Astrocyte of the spinal cord (primary cell): ENCODE measurements at regions not wholly inside any gene's neighbourhood (a gene's known extent, or its start where the extent isn't known, plus 50 kb on each side); places are given as distances from the start of the nearest gene placed in this dataset.

Experiments
- DNase-seq: peaks from one replicate; pipeline ENCODE4 v3.0.0; 2011; ENCODE audit warnings: low read depth, low spot score
- H3K4me3 ChIP-seq: 2 replicates; pipeline ENCODE4 v1.5.1; 2011; ENCODE audit warnings: low read depth, mild to moderate bottlenecking, low read length, moderate library complexity
- in situ Hi-C: cut with HindIII; loops from 2 replicates; pipeline ENCODE4 v1.10.0; 2017; ENCODE audit warnings: low sequenced_read_pairs
- TF ChIP-seq, protein P1 (sequence below): IDR thresholded peaks from 2 replicates; pipeline ENCODE4 v1.5.1; 2012; ENCODE audit warnings: low read depth, mild to moderate bottlenecking, low read length, inconsistent platforms

DNA sequence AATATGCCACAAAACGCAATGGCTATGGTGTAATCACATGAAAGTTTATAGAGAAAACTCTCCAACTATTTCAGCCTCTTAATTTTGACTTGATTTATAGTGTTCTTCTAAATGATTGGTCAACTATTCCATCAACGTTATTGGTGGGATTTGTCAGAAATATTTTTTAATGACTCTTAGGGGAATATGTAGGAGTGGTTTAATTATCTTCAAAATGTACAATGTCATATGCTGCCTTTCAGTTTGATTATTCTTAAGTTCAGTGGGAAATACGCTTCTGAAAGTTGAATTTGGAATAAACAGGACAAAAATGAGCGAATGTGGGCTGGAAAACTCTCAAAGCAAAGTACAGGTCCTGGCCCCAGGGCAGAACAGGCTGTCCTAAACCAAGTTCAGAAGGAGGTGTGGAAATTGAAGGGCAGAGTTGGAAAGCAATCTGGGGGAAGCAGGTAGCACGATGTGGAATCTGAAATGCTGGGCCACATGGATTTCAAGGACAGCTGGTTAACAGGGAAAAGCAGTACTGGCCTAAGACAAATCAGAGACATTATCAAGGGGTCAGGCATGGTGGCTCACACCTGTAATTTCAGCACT is 60.8 kb upstream of the MYCBP2 start:
- in situ Hi-C loops, result no loop called here

DNA sequence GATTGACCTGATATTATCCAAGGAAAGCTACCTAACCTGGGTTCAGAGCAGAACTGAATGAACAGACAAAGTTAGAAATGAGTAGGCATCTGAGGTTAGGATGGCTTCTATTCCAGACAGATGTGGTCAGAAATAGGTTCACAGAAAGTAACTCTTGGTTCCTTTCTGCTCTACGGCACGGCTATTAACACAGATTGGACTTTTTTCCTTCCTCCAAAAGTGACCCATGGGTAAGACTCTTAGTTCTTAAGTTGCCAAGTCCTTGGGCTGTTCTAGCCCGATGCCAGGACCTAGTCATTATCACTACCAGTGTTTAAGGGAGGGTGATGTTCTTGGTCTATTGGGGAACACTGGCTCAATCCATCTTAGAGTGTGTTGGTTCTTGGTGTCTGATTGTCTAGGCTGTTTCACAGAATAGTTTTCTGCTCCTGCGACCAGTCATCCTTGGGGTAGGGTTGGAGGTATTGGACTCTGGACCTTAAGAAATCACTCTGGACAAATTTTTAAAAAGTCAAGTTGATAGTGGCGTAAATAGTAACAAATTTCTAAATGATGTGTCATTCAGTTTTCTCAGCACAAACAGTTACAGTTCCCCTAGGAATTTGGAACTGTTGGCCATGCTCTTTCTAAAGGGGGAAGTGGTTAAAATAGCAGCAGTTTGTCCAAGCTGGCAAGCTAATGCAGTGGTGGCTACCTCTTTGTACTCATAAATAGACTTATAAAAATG is 60.1 kb upstream of the MYCBP2 start:
- no peak overlapping the region for H3K4me3 ChIP-seq
- peak; percentile 76 for DNase-seq
- TF ChIP-seq, protein P1, sequence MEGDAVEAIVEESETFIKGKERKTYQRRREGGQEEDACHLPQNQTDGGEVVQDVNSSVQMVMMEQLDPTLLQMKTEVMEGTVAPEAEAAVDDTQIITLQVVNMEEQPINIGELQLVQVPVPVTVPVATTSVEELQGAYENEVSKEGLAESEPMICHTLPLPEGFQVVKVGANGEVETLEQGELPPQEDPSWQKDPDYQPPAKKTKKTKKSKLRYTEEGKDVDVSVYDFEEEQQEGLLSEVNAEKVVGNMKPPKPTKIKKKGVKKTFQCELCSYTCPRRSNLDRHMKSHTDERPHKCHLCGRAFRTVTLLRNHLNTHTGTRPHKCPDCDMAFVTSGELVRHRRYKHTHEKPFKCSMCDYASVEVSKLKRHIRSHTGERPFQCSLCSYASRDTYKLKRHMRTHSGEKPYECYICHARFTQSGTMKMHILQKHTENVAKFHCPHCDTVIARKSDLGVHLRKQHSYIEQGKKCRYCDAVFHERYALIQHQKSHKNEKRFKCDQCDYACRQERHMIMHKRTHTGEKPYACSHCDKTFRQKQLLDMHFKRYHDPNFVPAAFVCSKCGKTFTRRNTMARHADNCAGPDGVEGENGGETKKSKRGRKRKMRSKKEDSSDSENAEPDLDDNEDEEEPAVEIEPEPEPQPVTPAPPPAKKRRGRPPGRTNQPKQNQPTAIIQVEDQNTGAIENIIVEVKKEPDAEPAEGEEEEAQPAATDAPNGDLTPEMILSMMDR, result no peak
- in situ Hi-C loops, result no loop called here

More for the DNA sequence above, 60.8 kb upstream of the MYCBP2 start:
- H3K4me3 ChIP-seq, result no peak overlapping the region
- TF ChIP-seq, protein P1, result no peak
- DNase-seq, result no peak

DNA sequence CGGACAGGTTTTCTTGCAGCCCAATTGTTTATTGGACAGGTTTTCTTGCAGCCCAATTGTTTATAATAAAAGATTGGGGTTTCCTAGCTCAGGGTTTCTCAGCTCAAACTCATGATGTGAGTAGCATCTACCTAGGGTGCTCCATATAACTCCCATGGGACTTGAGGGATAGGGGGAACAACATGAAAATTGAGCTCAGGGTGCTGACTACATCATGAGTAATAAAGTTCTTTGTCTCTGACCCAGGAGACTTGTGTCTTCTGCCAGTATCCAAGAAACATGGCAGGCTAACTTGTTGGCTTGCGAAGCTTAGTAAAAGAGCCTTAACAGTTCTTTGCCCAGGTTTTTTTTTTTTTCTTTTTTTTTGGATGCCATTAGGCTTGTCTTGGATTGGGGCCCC is 59.2 kb upstream of the MYCBP2 start:
- in situ Hi-C loops, result no loop called here
- no peak overlapping the region for H3K4me3 ChIP-seq
- no peak for DNase-seq
- TF ChIP-seq, protein P1, result no peak

DNA sequence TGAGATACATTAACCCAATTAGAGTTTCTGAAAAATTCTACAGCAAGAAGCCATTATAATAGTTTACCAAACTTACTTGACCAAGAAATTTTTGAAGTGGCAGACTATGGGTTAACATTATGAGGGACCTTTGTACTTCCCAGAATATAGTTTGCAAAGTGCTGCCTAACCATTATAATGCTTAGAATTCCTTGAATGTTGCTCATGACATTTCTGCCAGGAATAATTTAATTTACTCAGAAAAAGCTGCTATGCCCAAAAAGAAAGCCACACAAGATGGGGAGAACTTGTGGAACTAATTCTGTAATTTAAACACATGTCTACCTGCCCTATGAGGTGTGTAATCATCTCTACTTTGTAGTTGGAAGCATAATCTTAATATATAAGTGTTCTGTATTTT is 58.1 kb upstream of the MYCBP2 start:
- in situ Hi-C loops, result no loop called here
- peak; percentile 41 for DNase-seq
- TF ChIP-seq, protein P1, result no peak
- no peak overlapping the region for H3K4me3 ChIP-seq

DNA sequence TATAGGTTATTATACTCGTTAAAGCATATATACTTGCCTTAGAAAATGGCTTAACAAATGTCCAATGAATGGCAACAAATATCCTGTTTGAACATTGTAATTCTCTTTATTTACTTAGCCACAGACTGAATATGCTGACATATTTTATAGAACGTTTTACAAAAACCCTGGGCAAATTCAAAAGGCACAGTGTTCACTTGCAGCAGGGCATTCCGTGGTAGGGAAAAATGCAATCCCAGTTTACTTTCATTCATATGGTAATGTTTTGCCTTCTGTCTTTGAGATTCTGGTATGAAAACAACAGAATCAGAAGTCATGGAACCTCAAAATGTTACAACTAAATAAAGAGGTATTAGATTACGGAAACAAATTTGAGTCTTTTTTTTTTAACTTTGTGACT is 56.2 kb upstream of the MYCBP2 start:
- no peak for DNase-seq
- in situ Hi-C loops, result no loop called here
- TF ChIP-seq, protein P1, result no peak
- H3K4me3 ChIP-seq, result no peak overlapping the region

DNA sequence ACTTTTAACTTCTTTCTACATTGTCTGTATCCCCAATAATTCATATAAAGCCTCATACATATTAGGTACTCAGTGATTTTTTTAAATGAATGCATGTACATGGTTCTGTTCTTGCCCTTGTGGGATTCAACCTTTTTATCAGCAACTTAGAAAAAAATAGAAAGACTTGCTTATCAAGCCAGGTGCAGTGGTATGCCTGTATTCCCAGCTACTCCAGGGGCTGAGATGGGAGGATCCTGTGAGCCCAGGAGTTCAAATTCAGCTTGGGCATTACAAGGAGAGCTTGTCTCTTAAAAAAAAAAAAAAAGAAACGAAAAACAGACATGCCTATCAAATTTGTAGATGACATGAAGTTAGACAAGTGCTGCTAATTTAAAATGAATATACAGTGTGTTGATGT is 54.2 kb upstream of the MYCBP2 start:
- in situ Hi-C loops, result no loop called here
- TF ChIP-seq, protein P1, result no peak
- DNase-seq, result no peak
- H3K4me3 ChIP-seq, result no peak overlapping the region
